ENCODE measurements at regions not wholly inside any gene's neighbourhood (a gene's known extent, or its start where the extent isn't known, plus 50 kb on each side); places are given as distances from the start of the nearest gene placed in this dataset.

- no peak for TF ChIP-seq CTCF (conservative IDR thresholded peaks at IDR 0.05)
- no peak for TF ChIP-seq ZFX (IDR thresholded peaks at IDR 0.05)
Observed at GRCh38 chr4:116015549-116015948, 902.1 kb upstream of the NDST4 start.

All from C4-2B (cell line).